Prostate gland (tissue), 2 donors: ENCODE measurements at regions not wholly inside any gene's neighbourhood (a gene's known extent, or its start where the extent isn't known, plus 50 kb on each side); places are given as distances from the start of the nearest gene placed in this dataset.

Experiments used
- POLR2A ChIP-seq: fragments of 450-650 bp; IDR thresholded peaks from one replicate; pipeline ENCODE4 v1.6.1; 2016; ENCODE audit warnings: antibody characterized with exemption, mild to moderate bottlenecking
- TF ChIP-seq, protein P1 (sequence below), 4 experiments: fragments of 200-600 bp in 2 of 4; fragments of 450-650 bp in 2 of 4; sonication (generic) in 2 of 4; IDR thresholded peaks; 1 replicate in 3 of 4; 2 replicates in 1 of 4; pipeline ENCODE4 v1.5.1; 2016 to 2019; ENCODE audit warnings: antibody characterized with exemption in 4 of 4, mild to moderate bottlenecking in 2 of 4, moderate library complexity in 2 of 4

DNA sequence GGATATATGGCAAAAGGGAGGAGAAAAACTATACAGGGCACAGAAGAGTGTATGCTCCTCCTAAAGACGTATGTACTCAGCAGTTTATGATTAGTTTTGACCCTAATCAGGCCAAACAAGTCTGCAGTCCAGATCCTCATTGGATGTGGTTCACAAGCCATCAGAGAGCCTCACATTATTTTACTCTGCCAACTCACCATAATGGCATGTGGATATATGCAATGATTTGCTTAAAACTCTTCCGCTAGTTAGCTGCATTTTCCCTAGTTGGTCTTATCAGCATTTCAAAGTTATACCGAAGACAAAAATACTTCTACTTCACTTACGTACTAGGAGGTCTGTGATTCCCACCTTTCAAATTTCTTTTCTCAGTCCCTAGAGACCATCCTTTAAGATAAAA lies 198.4 kb downstream of the CMPK2 start:
- TF ChIP-seq, protein P1, sequence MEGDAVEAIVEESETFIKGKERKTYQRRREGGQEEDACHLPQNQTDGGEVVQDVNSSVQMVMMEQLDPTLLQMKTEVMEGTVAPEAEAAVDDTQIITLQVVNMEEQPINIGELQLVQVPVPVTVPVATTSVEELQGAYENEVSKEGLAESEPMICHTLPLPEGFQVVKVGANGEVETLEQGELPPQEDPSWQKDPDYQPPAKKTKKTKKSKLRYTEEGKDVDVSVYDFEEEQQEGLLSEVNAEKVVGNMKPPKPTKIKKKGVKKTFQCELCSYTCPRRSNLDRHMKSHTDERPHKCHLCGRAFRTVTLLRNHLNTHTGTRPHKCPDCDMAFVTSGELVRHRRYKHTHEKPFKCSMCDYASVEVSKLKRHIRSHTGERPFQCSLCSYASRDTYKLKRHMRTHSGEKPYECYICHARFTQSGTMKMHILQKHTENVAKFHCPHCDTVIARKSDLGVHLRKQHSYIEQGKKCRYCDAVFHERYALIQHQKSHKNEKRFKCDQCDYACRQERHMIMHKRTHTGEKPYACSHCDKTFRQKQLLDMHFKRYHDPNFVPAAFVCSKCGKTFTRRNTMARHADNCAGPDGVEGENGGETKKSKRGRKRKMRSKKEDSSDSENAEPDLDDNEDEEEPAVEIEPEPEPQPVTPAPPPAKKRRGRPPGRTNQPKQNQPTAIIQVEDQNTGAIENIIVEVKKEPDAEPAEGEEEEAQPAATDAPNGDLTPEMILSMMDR (IDR thresholded peaks at IDR 0.05): no peak
- no peak for TF ChIP-seq POLR2A
